GM19351 (cell line): ENCODE measurements at regions not wholly inside any gene's neighbourhood (a gene's known extent, or its start where the extent isn't known, plus 50 kb on each side); places are given as distances from the start of the nearest gene placed in this dataset.
"Not testable (repeated sequence)": the region's sequence is repeated elsewhere in the genome, so short reads cannot be mapped to it uniquely, and the experiment has no call there.

ENCODE experiments used
- ATAC-seq: cut with Tn5 transposase; IDR thresholded peaks from one replicate; pipeline ENCODE4 v1.9.1; 2021; ENCODE audit warnings: mild to moderate bottlenecking, moderate library complexity; ENCODE audit not compliant: unreplicated experiment

DNA sequence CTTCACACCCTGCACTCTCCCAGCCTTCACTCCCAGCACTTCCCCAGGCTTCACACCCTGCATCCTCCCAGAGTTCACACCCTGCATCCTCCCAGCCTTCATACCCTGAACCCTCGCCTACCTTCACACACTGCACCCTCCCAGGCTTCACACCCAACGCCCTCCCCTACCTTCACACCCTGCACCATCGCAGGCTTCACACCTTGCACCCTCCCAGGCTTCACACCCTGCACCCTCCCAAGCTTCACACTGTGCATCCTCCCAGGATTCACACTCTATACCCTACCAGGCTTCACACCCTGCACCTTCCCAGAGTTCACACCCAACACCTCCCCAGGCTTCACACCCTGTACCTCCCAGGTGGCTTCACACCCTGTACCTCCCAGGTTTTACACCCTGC lies 448.7 kb upstream of the MYT1L start:
- no peak for ATAC-seq

DNA sequence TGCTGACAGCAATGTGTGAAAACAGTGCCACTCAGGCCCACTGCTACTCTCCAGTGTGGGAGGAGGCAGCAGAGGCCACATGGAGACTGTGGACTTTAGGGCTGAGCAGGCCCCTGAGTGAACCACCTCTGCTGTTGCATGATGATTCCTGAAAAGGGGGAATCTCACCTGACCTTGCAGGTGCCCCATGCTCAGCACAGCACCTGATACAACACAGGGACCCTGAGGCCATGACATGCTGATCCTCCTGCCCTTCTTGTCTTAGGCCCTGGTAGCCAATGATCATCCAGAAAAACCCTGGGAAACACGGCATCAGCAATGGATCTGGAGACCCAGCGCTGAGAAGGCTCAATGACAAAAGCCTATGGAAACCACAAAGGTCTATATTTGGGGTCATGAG lies 446.8 kb upstream of the MYT1L start:
- no peak for ATAC-seq

DNA sequence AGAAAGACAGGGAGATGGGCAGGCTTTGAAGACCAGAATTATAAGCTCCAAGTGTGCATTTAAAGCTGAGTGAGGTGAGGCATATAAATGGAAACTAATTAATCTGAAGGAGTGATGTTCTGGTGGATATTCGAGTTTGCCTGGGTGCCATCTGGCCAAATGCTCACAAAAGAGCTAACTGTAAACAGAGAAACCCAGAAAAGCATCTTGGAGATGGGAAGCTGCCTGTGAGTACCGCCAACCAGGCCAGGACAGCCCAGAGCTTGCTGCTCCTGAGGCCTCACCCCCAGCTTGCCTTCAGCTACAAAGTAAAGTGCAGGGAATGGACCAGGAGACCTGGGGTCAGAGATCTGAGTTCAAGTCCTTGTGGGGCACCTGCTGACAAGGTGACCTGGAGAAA lies 446.1 kb upstream of the MYT1L start:
- ATAC-seq: no peak

DNA sequence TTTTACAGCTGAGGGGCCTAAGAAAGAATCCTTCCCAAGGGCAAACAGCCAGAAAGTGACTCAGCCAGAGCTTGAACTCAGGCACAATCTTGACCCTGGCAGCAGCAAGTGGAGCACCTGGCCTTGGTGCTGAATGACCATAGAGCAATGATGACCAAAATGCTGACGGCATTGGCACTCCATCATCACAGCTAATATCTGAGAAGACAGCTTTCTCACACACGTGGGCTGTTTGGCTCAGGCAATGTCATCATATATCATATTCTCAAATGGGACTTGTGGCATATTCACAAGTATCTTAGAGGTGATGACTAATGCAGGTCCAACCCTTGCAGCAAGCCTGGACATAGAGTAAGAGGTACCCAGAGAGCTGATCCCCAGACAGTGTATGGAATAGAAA lies 443.9 kb upstream of the MYT1L start:
- no peak for ATAC-seq

DNA sequence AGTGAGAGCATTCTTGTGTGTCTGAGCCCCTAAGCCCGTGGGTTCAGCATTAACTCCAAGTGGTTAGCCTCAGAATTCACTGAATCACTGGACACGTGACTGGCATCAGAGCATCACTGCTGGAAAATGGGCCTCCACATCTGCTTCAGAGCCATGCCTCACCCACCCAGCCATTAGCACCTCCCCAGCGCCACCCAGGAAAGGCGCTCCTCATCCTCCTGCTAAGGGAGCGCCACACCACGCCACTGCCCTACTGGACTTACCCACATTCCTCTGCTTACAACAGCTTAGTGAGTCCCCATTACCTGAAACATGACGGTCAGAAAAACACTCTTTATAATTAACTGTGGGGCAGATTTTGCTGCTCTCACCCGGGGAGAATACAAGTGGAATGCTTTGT lies 442.6 kb upstream of the MYT1L start:
- no peak for ATAC-seq

DNA sequence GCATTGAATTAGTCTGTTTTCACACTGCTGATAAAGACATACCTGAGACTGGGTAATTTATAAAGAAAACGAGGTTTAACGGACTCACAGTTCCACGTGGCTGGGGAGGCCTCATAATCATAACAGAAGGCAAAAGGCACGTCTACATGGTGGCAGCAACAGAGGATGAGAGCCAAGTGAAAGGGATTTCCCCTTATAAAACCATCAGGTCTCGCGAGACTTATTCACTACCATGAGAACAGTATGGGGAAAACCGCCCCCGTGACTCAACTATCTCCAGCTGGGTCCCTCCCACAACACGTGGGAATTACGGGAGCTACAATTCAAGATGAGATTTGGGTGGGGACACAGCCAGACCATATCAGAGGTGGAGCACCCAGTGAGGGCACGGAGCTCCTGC lies 442.0 kb upstream of the MYT1L start:
- not testable (repeated sequence) for ATAC-seq

DNA sequence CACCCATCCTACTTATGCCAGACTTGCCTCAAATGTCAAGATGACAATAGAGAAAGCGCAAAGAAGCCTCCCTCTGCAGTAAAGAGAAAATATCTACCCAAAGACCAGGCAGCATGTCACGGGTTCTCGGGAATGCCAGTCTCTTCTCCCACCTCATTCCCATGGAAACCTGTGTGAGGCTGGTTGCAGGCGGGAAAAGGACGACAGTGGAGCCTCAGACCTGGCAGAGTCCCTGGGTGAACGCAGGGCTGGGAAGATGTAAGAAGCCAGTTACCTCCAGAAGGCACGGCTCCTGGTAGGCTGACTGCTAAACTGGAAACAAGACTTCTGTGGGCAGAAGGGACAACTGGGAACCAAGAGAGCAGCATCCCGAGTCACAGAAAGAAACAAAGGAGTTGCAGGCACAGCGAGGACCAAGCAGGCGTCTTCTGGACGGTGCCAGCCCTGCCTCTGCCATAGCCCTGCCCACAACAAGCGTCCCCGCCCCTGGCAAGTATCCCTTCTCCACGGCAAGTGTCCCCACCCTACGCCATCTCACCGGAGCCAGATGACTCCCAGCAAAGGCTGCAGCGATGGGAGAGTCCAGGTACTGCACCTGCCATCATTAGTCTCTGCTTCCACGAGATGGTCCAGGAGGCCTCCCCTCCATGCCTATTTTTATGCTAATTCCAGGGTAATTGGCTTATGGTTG lies 440.8 kb upstream of the MYT1L start:
- no peak for ATAC-seq

DNA sequence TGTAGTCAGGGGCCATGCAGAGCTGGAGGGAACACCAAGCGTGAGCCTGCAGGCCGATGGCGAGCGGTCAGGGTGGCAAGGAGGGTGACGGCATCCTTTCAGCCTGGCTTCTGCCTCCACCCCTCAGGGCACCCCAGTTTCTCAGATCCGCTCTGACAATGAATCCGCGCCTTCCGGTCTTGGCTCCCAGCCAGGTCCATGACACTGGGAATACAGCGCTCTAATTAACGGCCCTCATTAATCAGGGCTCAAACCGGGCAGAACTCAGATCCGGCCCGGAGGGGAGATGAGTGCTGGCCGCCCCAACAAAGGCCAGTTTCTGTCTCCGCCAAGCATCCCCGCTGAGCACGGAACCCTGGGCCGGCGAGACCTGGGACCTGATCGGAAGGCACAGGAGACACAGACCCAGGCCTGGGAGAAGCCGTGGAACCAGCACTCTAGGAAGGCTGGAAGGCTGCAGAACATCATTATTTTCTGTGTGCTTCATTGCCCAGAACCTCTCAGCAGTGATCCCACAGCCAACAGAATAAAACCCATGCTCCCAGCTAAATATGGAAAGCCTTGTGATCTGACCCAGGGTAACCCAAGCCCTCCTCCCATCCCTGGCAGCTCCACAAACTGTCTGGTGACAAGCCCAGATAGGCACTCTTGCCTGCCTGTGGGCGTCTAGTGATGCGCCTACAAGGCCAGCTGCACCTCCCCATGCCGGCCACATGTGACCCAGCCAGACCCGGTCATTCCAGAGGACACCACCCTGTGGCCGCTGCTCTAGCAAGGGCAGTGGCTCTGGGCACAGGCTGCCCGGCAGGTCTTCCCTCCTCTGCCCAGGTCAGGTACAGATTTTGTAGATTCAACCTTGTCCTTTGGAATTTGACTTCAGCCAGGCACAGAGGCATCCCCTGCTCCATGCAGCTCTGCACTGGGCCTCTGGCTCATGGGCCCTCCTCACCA lies 438.7 kb upstream of the MYT1L start:
- no peak for ATAC-seq

DNA sequence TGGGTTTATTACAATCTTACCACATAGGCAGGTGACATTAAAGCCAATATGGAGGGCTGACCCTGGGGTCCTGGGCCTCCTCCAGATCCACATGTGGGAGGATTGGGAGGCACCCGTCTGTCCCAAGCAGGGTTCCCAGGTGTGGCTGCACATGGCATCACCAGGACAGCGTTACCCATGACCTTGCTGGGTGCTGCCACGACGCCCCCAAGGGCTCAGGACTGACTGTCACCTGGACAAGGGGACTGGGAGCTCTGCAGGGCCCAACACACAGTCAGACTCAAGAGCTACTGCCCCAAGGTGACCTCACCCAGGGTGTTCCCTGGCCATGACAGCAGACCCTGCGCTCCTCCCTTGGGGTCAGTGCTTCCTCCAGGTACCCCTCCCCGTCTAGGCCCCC lies 437.4 kb upstream of the MYT1L start:
- no peak for ATAC-seq

DNA sequence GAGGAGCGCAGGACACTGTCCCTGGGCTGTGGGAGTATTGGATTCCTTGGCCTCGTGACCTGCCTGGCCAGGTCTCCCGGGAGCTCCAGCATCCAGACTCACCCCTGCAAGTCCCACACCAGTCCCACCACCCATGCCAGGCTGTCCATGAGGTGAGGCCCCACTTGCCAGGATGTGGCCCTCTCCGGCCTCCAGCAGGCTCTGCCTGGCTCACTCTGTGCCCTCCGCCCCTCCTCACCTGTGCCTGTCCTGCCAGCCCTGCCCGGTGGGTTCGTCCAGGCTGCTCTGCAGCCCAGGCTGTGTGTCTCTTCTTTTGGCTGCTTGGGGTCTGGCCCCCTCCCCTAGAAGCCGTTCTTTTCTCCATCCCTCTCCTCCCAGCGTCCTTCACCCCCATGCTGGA lies 436.8 kb upstream of the MYT1L start:
- ATAC-seq: no peak

DNA sequence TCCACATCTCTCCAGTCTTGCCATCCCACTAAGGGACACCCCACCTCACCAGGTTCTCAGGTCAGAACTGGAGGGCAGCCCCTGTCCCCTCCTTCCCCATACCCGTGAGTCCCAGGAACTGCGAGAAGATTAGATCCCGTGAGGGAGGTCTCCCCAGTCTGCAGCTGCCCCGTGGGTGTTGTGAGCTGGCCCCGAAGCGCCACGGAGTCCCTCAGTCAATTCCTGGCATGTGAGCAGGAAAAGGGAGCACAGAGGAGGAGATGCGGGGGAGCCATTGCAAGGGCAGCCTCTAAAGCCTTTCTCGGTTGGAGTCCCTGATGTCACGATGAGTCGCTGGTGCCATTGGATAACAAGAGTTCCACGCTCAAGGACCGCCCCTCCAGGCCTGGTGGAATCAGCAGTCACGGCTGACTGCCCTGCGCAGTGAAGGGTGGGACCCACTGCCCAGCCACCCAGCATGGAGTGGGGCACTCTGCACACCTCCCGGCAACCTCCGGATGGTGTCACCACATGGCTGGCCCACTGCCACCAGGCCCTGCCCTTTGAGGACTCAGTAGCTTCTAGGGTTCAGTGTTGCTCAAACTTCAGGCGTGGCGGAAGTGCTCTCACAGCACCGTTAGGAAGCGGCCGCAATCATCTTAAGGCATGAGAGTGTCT lies 434.9 kb upstream of the MYT1L start:
- ATAC-seq: no peak

DNA sequence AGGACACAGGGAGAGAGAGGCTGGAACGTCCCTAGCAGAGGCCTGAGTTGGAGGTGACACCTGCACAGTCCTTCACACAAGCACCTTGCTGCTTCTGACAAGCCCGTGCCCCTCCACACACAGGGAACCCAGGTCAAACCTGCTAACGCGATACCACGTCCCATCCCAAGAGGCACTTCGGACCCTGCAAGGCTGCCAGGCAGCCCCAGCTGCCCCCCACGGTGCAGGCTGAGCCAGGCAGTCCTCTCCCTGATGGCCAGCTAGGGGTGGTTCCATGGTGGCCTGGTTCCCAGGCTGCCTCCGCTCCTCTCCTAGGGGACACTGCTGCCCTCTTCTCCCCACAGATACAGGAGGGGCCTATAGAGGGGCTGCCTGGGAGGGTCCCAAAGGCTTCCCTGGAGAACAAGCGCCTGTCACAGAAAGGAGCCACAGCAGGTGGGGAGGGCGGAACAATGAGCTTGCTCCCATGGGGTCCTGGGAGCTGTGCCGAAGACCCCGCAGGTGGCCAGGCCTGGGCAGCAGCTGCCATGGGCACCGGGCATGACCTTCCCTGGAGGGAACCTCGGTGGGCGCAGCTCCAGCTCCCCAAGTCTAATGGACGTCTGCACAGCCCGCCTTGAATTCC lies 434.2 kb upstream of the MYT1L start:
- no peak for ATAC-seq

DNA sequence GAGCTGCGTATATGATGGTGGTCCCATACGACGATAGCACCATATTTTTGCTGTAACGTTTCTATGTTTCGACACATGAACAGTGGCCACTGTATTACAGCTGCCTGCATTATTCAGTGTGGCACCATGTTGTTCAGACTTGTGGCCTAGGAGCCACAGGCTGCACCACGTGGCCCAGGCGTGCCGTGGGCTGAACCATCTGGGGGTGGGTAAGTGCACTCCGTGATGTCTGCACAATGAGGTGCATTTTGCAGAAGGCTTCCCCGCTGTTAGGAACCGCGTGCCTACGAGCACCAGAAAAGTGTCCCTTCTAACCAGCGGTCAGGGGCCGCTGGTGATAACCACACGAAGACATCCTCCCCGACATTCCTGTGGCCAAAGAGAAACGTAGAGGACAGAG lies 433.7 kb upstream of the MYT1L start:
- ATAC-seq: no peak

DNA sequence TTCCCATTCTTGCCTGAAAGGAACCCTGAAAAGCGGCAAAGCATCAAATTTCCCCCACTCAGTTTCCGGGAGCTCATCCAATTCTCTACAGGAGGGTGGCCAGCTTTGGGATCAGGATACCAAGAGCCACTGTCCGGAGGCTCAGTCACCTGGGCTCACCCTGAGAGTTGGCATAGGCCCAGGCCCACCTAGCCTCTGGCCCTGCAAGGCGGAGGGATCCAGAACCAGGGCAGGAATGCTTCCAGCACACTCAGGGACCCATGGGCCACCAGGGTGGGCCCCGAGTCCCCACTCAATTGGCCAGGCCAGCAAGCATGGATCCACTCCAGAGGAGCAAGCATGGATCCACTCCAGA lies 432.9 kb upstream of the MYT1L start:
- ATAC-seq: no peak

DNA sequence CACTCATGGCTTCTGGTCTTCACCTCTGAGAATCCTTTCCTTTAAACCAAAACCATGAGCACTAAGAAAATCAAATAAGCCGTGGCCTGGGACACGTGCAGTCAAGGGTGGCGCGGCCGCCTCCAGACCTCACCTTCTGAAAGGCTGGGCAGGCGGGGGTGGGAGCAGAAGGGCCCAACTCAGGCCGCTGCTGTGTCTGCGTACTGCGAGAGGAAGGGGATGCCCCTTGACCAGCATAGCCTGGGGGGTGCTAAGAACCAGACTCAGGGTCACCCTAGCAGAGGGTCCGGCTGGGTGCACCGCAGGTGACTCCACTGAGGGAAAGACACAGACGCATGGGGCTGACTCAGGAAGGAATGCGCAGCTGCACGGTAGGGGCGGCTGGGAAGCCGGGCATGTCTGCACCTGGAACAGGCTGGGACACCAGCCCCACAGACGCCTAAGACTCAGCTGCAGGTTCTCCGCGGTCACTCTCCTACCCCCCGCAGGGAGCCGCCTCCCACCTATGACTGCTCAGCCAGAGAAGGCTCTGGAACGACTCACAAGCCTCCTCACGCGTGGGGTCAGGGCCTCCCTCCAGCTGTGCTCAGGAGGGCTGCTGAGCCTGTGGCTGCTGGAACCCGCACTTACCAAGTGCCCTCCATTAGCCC lies 432.4 kb upstream of the MYT1L start:
- ATAC-seq: no peak

DNA sequence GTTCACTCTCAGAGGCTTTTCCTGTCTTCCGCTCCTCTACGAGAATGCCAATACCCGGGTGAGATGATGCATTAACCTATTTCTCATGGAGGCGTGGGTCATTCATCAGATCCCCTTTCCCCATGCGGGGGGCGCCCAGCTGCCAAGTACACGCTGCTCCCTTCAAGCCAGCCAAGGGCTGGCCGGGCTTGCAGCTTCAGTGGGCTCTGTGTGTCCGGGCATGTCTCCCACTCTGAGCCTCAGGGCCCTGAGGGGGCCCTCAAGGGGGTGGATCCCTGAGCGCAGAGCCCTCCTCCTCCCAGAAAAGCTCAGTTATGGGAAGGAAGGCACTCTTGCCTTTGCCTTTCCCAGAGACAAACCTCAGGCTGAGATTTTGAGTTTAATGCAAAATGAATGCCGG lies 431.8 kb upstream of the MYT1L start:
- ATAC-seq: no peak

DNA sequence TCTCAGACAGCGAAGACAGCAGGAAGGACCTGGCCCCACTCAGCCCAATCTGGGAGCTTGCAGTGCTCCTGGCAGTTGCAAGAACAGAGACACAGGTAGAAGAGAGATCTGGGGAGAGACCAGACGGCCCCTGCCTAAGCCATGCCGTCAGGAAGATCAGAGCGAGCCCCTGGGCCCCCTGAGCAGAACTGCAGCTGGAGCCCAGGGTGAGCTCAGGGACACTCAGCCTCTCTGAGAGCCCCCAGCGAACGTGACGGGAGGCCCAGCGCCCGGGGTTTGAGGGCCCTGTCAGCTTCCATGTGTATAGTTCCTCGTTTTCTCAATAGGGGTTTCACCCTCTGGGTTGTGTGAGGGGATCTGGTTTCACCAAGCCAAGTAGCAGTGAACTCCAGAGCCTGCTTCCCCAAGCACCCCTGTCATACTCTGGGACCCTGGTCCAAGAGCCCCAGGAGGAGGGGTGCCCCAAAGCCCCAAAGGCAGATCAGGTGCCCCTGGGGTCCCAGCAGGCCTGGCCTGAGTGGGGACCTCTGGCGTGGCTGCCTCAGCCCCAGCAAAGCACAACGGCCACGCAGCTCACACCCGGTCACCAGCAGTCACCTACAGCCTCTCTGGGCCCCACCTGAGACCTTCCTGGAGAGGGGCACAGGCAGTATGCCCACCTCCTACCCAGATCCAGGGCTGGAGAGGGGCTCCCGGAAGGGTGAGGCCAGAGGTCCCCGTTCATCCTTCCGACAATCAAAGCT lies 431.3 kb upstream of the MYT1L start:
- ATAC-seq: no peak

DNA sequence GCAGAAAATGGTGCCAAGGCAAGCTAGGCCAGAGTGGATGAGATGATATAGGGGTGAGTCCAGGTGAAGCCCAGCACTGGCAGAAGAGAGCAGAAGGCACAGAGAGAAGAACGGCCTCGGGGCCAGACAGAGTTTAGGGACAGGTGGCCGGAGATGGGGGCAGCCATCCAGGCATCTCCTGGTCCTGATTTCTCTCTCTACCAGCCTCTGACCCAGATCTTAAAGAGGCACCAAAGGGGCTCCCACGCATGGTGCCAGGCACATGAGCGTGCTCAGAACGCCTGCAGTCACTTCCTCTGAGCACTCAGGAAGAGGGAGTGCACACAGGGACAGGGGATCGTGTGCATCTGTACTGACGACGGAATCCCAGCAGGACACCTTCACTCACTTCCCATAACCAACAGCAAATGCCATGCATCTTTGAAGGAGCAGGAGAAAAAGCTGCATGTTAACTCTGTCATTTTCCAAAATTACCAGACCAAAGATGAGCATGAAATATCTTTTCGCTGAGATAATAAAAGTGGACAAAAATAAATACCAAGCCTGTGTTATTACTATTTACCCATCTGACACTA lies 427.8 kb upstream of the MYT1L start:
- no peak for ATAC-seq

DNA sequence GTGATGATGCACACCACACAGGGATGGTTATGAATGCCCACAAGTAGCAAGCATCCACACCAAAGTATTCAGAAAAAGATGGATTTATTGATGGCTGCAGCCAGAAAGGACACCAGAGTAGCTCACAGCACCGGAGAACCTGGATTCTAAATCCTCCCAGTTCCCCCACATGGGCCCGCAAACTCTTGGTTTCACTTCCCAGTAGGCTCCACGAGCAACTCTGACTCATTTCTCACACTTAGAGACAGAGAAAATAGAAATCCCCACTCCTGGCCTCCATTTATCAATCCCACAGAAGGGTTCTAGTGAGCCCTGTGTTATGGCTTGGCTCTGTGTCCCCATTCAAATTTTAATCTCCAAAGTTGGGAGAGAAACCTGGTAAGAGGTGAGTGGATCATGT lies 426.7 kb upstream of the MYT1L start:
- ATAC-seq: peak; percentile 84

DNA sequence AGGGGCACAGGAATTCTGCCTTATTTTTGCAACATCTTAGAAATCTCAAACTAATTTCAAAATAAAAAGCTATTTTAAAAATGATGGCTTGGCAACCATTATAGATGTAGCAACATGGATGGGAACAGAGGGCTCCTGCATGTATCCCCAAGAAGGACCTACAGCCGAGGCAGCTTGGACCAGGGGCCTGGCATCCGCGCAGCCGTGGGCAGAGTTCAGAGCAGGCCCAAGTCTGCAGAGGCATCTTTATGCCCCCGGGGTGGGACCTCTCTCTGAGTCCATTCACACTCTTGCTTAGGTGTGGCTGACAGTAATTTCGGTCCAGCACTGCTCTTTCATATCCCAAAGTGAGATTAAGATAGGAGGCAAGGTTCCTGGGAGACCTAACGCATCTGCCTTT lies 425.8 kb upstream of the MYT1L start:
- ATAC-seq: no peak
